ENCODE measurements at regions not wholly inside any gene's neighbourhood (a gene's known extent, or its start where the extent isn't known, plus 50 kb on each side); places are given as distances from the start of the nearest gene placed in this dataset.
A peak's percentile ranks its signal among the peaks of the same experiment; 100 is the strongest.

DNA sequence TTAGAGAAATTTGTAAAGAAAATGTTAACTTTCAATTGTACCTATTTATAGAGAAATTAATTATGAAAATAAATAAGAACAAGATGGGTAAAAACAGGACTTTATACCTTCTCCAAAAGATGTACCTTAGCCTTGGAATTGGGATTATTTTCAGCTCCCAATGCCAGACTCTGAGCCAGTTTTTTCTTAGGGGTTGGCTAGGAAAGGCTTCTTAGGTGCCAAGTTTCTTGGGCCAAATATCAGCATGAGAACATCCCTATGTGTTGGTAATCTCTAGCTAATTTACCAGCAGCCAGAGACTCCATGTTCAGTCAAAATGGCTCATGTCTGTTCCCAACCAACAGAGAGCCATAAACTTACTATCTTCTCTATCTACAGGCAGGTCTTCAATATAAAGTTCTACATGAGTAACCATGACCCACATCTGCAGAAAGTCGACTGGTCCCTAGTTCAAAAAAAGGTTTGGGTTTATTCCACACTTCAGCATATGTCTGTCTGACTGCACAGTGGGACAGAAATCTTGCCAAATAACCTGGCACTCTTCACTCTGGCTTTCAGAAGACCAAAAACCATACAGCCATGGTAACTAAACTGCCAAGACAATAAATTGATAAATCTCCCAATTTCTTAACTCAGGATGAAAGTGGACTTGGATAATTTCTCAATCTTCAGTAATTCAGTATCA, 380.5 kb upstream of the RASGEF1B start:
- H3K4me1 ChIP-seq: no peaks in the 10 kb centered on the region
- DNase-seq: no peak
- TF ChIP-seq, protein P1, sequence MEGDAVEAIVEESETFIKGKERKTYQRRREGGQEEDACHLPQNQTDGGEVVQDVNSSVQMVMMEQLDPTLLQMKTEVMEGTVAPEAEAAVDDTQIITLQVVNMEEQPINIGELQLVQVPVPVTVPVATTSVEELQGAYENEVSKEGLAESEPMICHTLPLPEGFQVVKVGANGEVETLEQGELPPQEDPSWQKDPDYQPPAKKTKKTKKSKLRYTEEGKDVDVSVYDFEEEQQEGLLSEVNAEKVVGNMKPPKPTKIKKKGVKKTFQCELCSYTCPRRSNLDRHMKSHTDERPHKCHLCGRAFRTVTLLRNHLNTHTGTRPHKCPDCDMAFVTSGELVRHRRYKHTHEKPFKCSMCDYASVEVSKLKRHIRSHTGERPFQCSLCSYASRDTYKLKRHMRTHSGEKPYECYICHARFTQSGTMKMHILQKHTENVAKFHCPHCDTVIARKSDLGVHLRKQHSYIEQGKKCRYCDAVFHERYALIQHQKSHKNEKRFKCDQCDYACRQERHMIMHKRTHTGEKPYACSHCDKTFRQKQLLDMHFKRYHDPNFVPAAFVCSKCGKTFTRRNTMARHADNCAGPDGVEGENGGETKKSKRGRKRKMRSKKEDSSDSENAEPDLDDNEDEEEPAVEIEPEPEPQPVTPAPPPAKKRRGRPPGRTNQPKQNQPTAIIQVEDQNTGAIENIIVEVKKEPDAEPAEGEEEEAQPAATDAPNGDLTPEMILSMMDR (IDR thresholded peaks at IDR 0.05; ENCODE audit: low read depth, low read length): no peak
- no peaks in the 10 kb centered on the region for H3K36me3 ChIP-seq
- no peaks in the 10 kb centered on the region for H3K9me3 ChIP-seq
- H3K27me3 ChIP-seq: no peaks in the 10 kb centered on the region; the same call in 1 of the 2 replicates
- no peak overlapping the region for H3K4me3 ChIP-seq (ENCODE audit: low read depth, low read length)

DNA sequence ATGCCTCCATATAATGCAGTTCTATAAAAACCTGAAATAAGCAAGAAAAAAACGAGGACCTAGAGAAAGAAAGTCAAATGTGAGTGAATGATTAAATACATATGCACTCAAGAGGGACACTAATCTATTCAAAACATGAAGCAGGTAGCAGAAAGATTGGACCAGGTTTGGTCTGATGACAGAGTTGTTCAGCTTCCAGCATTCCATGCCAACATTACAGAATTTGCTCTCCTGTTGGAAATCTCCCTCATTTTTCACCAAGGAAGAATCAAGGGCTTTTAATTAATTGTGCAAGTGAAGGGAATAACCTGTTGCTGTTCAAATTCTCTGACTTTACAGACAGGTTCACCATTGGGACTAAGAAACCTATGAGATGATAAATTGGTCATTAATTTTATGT, 379.0 kb upstream of the RASGEF1B start:
- no peak for DNase-seq
- Histone ChIP-seq H3K4me3 (ENCODE audit: low read depth, low read length) (no peak overlapping the region), H3K27me3 (no peaks in the 10 kb centered on the region; the same call in 1 of the 2 replicates), H3K4me1 (no peaks in the 10 kb centered on the region), H3K36me3 (no peaks in the 10 kb centered on the region), H3K9me3 (no peaks in the 10 kb centered on the region)
- TF ChIP-seq, protein P1 (IDR thresholded peaks at IDR 0.05; ENCODE audit: low read depth, low read length): no peak

DNA sequence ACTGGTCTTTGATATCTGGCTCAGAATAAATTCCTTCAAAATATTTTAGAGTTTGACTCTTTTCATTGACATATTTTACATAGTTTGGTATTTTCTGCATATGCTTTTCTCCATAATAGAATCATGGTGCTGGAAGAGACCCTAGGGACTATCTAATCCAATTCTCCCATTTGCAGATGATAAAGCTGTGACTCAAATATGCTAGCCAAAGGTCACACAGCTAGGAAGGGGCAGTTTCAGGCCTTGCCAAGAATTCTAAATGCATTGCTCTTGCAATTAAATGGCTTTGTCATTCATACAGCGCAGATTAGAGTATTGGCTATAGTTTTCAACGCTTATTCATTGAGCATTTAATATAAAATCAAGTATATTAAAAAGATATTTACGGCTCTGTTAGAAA, 374.1 kb upstream of the RASGEF1B start:
- H3K36me3 ChIP-seq: no peaks in the 10 kb centered on the region
- DNase-seq: no peak
- H3K4me1 ChIP-seq: no peaks in the 10 kb centered on the region
- no peaks in the 10 kb centered on the region for H3K9me3 ChIP-seq
- H3K4me3 ChIP-seq (ENCODE audit: low read depth, low read length): no peak overlapping the region
- TF ChIP-seq, protein P1 (IDR thresholded peaks at IDR 0.05; ENCODE audit: low read depth, low read length): no peak
- peaks cover 2% of the 10 kb centered on the region; the same call in 1 of the 2 replicates for H3K27me3 ChIP-seq

DNA sequence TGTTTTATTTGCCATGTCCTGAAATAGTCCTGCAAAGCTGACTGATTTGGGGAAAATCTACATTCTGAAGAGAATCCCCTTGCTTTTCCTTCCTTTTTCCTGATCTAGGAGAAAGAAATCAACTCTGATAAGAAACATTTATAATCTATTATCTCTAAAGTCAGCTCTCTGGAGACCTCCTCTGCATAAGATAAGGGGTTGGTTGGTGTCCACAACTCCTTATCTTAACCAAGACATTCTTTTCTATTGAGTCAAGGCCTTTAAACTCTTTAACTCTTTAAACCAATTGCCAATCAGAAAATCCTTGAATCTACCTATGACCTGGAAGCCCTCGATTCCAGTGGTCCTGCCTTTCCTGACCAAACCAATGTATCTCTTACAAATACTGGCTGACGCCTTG, 373.6 kb upstream of the RASGEF1B start:
- TF ChIP-seq, protein P1 (IDR thresholded peaks at IDR 0.05; ENCODE audit: low read depth, low read length): no peak
- peaks cover 2% of the 10 kb centered on the region; the same call in 1 of the 2 replicates for H3K27me3 ChIP-seq
- no peaks in the 10 kb centered on the region for H3K9me3 ChIP-seq
- H3K4me1 ChIP-seq: no peaks in the 10 kb centered on the region
- no peaks in the 10 kb centered on the region for H3K36me3 ChIP-seq
- DNase-seq: no peak
- H3K4me3 ChIP-seq (ENCODE audit: low read depth, low read length): no peak overlapping the region

DNA sequence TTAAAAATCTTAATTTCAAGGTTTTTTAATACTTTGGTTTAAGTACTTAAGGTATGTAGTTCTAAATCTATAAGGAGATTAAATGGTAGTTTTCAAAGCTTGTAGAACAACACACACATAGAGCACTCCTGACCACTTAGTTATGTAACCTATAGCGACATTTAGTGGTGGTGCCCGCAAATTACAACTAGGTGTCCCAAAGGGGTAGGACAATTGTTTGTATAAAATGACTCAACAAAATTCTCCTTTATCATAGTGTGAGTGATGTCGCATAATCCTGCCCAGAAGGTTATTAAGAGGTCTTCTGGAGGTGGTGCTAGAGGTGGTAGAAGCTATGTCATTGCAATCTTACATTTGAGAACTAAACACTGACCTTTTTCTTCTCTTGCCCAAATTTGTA, 373.0 kb upstream of the RASGEF1B start:
- no peaks in the 10 kb centered on the region for H3K4me1 ChIP-seq
- no peak overlapping the region for H3K4me3 ChIP-seq (ENCODE audit: low read depth, low read length)
- peak; percentile 69 for DNase-seq
- peaks cover 2% of the 10 kb centered on the region; the same call in 1 of the 2 replicates for H3K27me3 ChIP-seq
- no peaks in the 10 kb centered on the region for H3K36me3 ChIP-seq
- no peaks in the 10 kb centered on the region for H3K9me3 ChIP-seq
- TF ChIP-seq, protein P1 (IDR thresholded peaks at IDR 0.05; ENCODE audit: low read depth, low read length): peak; percentile 75

DNA sequence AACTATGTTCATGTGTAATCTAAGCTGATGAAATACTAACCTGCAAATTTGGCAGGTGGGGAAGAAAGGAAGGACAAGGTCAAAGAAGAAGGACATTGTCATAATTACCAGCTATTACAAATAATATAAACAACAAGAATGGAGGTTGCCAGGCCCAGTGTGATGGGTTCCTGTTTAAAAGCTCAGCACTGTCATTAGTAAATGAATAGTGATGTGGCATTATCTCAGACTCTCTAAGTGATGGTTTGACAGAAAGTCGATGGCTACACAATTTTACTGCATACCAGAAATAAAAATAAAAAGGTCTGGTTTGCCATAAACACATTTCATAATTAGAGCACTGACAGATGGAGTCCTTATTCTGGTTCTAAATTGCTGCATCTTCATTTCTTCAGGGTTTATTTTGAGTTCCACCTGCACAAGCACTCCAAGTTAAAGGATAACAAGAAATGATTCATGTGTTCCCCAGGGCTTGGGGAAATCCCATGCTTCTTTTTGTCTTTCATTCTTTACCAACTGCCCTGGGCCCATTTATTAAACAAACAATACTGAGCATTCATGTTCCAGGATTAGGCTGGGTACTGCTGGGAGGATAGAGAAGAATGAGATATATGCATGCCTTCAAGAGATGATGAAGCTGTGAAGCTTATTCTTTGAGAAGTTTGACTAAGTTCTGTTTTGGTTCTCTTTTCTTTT, 367.8 kb upstream of the RASGEF1B start:
- Histone ChIP-seq H3K36me3 (no peaks in the 10 kb centered on the region), H3K4me1 (no peaks in the 10 kb centered on the region), H3K27me3 (peaks cover 2% of the 10 kb centered on the region; the same call in 1 of the 2 replicates), H3K9me3 (no peaks in the 10 kb centered on the region), H3K4me3 (ENCODE audit: low read depth, low read length) (no peak overlapping the region)
- DNase-seq: no peak
- TF ChIP-seq, protein P1 (IDR thresholded peaks at IDR 0.05; ENCODE audit: low read depth, low read length): no peak

Measured in BE2C (cell line).